ENCODE measurements at regions not wholly inside any gene's neighbourhood (a gene's known extent, or its start where the extent isn't known, plus 50 kb on each side); places are given as distances from the start of the nearest gene placed in this dataset.

DNA sequence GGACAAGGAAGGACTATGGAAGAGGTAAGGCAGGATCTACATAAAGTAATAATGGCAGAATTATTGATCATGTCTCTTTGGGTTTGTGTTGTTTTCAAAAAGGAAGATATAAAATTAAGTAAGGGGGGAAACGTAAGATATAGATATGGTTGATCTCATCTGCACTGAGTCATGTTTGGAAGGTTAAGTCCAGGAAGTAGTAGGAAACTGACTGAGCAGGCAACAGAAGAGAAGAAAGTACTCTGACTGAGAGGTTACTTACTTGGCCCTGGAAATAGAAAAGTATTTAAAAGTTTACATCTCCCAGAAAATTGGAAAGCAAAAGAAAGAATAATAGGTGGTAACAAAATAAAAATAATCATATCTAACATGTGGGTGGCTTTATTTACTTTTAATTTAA is 405.3 kb upstream of the RGMB start:
- no peak for TF ChIP-seq POLR2AphosphoS5 (IDR thresholded peaks at IDR 0.05)
- no peak for TF ChIP-seq CTCF (IDR thresholded peaks at IDR 0.05)
- no peak for TF ChIP-seq POLR2A (IDR thresholded peaks at IDR 0.05)
